ENCODE measurements at regions not wholly inside any gene's neighbourhood (a gene's known extent, or its start where the extent isn't known, plus 50 kb on each side); places are given as distances from the start of the nearest gene placed in this dataset.

GRCh38 chr6:21909321-21909720 is 315.8 kb downstream of the SOX4 start:
- no peak overlapping the region for H3K27ac ChIP-seq (ENCODE audit: insufficient read depth, low read depth, low read length)
- intact Hi-C loops (cut with micrococcal nuclease) (no loop called here), dilution Hi-C loops (cut with MboI; ENCODE audit: extremely low pct_ligation_motif_present, low sequenced_read_pairs) (no loop called here)
- H2AFZ ChIP-seq (ENCODE audit: low read depth, low read length): no peak overlapping the region
- FAIRE-seq (peak; percentile 8), DNase-seq (ENCODE audit: low read depth, low spot score) (no peak)
- H3K9me1 ChIP-seq (replicated peaks; ENCODE audit: control insufficient read depth, extremely low read depth, insufficient read depth, low read length): no peaks in the 10 kb centered on the region
- H3K4me2 ChIP-seq (ENCODE audit: insufficient read depth, low read length): no peak overlapping the region
- no peaks in the 10 kb centered on the region for H3K79me2 ChIP-seq (ENCODE audit: control insufficient read depth, insufficient read depth, low read length)
- no peaks in the 10 kb centered on the region for H4K20me1 ChIP-seq (replicated peaks; ENCODE audit: control insufficient read depth, extremely low read depth, insufficient read depth, low read length)
- H3K27me3 ChIP-seq (ENCODE audit: control insufficient read depth in 2 of 2, insufficient read depth in 2 of 2, low read length in 2 of 2): no peaks in the 10 kb centered on the region
- CTCF ChIA-PET: no interaction called here
- POLR2A ChIA-PET: no interaction called here
- H3K9me3 ChIP-seq (replicated peaks; ENCODE audit: control insufficient read depth, insufficient read depth, low read length): no peaks in the 10 kb centered on the region
- no peak overlapping the region for H3K9ac ChIP-seq (replicated peaks; ENCODE audit: extremely low read depth, insufficient read depth, low read length)
- H3K36me3 ChIP-seq (ENCODE audit: control insufficient read depth in 2 of 2, extremely low read depth in 1 of 2, insufficient read depth in 2 of 2, low read length in 2 of 2): no peaks in the 10 kb centered on the region
- TF ChIP-seq FOS (IDR thresholded peaks at IDR 0.05; ENCODE audit: borderline replicate concordance, insufficient read depth, low read length) (no peak), POLR2AphosphoS5 (IDR thresholded peaks at IDR 0.05; ENCODE audit: insufficient read depth, low read depth, low read length) (no peak), EZH2 (IDR thresholded peaks at IDR 0.05; ENCODE audit: borderline replicate concordance, low read depth, low read length, severe bottlenecking) (no peak), GATA2 (IDR thresholded peaks at IDR 0.05; ENCODE audit: insufficient read depth, insufficient read length, low read depth, low read length) (no peak), CTCF (IDR thresholded peaks at IDR 0.05; ENCODE audit: extremely low read depth in 1 of 2, insufficient read depth in 1 of 2, low read depth in 1 of 2, low read length in 2 of 2) (no peak), MYC (IDR thresholded peaks at IDR 0.05; ENCODE audit: low read depth, low read length) (no peak), MAX (IDR thresholded peaks at IDR 0.05; ENCODE audit: insufficient read depth, insufficient read length) (no peak), POLR2A (IDR thresholded peaks at IDR 0.05; ENCODE audit: low read depth, low read length) (no peak), JUN (IDR thresholded peaks at IDR 0.05; ENCODE audit: borderline replicate concordance, insufficient read depth, insufficient read length, low read depth) (no peak)
- H3K4me3 ChIP-seq (replicated peaks in 1 of 3; ENCODE audit: insufficient read depth in 1 of 3, low read depth in 1 of 3, low read length in 3 of 3): no peak overlapping the region
- no TSS peak for BruUV-seq (replicated peaks)
- H3K4me1 ChIP-seq (ENCODE audit: control insufficient read depth, extremely low read depth, insufficient read depth, low read length): peaks cover 2% of the 10 kb centered on the region

All from endothelial cell of umbilical vein (primary cell).